GM21381 (cell line): ENCODE measurements at regions not wholly inside any gene's neighbourhood (a gene's known extent, or its start where the extent isn't known, plus 50 kb on each side); places are given as distances from the start of the nearest gene placed in this dataset.

Experiments used
- ATAC-seq: cut with Tn5 transposase; IDR thresholded peaks from one replicate; pipeline ENCODE4 v1.9.1; 2021; ENCODE audit warnings: mild to moderate bottlenecking, moderate library complexity; ENCODE audit not compliant: unreplicated experiment

GRCh38 chr18:78650926-78651325 is 328.7 kb upstream of the SALL3 start:
- no peak for ATAC-seq

DNA sequence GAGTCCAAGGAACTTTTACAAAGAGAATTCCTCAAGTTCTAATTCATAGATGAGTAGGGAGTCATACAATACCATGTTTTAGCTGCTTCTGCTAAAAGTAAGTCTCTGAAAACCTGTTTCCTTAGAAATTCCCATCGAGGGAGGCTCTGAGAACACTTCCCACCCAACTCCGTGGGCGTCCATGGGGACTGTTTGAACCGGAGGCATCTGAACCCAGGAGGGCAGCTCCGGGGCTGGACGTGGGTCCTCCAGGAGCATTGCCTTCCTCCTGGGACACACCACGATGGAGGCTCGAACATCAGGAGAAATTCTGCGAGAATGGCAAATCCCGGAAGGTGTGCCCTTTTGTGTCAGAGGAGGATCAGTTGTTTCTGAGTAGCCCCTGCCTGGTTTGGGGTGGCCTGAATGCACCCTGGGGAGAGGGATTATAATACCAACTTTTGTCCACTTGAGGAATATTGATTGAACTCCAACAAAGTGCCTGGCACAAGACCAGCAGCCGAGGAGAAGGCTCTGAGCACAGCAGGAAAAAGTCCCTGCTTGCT is 327.5 kb upstream of the SALL3 start:
- ATAC-seq = no peak

- no peak for ATAC-seq
Measured at GRCh38 chr18:78655921-78656320, 323.7 kb upstream of the SALL3 start.

DNA sequence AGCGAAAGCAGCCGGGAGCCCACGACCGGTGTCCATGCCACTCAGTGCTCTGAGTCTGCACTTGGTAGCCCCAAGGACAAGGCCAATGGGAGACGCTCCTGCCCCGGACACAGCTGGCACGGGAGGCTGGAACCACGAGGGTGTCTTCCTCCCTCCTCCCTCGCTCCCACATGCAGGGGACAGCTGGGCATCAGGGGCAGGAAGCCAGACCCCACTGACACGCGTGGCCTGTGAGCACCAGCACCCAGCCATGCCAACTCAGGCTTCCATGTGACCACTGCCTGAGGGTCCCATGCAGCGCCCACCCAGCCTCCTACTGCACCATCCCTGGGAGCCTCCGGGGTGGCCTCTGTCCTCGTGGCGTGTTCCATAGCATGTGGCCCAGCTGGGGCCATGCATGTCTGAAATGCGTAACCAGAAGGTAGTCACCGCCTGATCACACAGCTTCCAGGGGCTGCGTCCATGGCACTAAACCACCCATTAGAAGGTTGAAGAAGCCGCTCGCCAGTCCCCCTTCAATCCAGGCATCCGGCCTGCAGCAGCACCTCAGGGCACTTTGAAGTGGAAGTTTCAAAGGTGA is 323.2 kb upstream of the SALL3 start:
- no peak for ATAC-seq

DNA sequence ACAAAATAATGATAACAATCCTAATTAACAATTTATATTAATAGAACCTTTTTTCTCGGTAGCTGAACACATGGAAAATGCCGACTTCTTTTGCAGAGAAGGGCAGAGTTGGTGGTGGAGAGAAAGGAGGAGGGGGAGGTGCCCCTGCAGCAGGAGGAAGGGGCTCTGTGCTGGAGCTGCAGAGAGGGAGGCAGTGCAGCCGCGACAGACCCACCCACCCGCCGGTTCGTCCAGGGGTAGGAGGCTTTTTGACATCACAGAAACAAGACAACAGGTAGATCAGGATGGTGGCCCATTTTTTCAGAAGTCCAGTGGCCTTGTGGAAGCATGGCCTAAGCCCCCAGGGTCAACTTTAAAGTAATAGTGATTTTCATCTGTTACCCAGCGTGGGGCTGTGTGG is 321.1 kb upstream of the SALL3 start:
- ATAC-seq = no peak

- ATAC-seq = no peak
Measured at GRCh38 chr18:78659057-78659456, 320.6 kb upstream of the SALL3 start.

DNA sequence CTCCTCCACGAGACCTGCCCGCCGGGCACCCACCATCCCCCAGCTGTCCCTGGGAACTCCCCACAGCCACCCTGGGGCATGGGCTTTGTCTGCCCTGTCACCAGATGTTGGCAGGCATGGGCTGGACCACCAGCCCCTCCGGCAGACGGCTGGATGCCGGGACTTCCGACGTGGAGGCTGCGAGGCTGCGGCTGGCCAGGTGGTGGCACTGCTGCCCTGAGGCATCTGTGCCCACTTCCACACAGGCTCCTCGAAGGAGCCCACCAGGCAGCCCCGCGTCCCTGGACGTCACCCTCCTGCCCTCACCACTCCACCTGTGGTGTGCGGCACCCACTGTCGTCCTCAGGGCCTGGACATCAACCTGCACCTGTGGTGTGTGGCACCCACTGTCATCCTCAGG is 319.9 kb upstream of the SALL3 start:
- no peak for ATAC-seq

DNA sequence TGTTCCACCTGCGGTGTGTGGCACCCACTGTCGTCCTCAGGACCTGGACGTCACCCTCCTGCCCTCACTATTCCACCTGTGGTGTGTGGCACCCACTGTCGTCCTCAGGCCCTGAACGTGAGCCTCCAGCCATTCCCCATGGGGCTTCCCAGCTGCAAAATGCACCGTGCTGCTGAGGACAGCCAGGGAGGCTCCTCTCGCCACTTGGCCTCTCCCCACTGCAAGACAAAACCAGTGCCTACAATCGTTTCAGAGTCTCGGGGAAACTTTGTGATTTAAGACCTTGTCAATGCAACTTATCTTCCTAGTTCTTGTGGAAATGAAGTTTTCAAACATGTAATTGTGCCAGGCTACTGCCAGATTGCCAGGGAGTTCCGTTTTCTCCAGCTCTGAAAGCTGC is 319.3 kb upstream of the SALL3 start:
- no peak for ATAC-seq

DNA sequence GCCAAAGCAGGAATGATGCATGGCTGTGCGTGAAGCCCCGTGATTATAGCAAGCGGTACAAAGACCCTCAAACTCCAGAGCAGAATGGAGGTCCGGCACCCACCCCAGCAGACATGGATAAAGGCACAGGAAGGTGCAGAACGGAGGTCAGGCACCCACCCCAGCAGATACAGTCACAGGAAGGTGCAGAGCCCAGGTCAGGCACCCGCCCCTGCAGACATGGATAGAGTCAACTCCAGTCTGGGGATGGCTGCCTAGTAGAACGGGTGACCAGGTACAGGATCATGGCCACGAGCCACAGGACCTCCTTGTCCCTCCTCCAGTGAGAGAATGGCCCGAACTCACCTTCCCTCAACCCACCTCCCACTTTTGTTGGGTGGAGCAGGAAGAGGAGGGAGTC is 318.3 kb upstream of the SALL3 start:
- no peak for ATAC-seq

GRCh38 chr18:78662879-78663278 is 316.7 kb upstream of the SALL3 start:
- ATAC-seq = no peak

- no peak for ATAC-seq
Measured at GRCh38 chr18:78664048-78664447, 315.6 kb upstream of the SALL3 start.

- ATAC-seq = no peak
Measured at GRCh38 chr18:78664848-78665247, 314.8 kb upstream of the SALL3 start.

- ATAC-seq = no peak
Measured at GRCh38 chr18:78665644-78666043, 314.0 kb upstream of the SALL3 start.

DNA sequence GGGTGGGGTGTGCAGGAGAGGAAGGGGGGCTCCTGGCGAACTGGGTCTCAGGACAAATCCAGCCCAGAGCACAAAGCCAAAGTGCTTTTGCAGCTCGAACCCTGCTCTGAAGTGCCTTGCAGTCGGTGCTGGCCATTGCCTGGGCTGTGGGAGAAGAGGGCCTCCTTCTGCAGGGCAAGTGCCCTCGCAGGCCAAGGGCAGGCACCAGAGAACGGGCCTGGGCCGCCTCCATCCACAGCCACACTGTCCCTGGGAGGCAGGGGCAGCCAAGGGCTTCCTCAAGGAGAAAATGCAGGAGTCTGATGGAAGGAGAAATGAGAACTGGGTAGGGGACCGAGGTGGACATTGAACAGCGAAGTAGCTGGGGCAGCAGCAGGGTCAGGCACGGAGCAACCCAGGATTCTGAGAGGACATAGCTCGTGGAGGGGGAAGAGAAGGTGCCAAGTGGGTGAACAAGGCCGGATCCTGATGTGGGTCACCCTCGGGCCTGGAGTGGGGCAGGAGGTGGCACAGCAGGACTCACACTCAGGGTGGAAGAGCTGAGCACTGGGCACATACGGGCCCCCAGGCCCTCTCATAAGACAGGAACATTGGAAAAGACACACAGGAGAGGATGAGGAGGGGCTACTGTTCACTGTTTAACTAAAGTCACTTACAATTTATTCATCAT is 312.8 kb upstream of the SALL3 start:
- no peak for ATAC-seq

DNA sequence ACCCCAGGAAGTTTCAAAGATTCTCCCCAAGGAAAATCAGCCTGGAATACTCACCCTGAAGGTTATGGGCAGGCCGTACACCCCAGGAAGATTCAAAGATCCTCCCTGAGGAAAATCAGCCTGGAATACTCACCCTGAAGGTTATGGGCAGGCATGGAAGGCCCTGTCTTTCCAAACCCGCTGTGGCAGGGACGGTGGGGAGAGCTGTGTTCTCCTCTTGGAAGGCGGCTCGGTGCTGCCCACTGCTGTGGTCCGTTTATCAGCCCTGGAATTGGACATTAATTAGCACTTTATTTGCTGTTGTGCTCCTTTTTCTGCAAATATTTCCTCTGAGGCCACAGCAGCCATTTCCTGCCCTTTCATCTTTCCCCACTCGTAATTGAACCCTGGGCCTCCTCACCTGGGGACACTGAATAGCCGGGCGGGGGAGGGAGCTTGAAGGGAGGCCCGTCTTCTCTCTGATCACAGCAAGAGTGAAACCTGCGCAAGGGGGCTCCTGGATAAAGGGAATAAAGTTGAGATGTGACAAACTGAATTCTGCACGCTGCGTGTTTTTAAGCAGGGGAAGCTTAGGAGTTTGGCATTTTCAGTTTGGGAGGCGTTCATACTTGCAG is 308.7 kb upstream of the SALL3 start:
- ATAC-seq = no peak

GRCh38 chr18:78671551-78671950 is 308.1 kb upstream of the SALL3 start:
- no peak for ATAC-seq

GRCh38 chr18:78672862-78673446 is 306.7 kb upstream of the SALL3 start:
- no peak for ATAC-seq

DNA sequence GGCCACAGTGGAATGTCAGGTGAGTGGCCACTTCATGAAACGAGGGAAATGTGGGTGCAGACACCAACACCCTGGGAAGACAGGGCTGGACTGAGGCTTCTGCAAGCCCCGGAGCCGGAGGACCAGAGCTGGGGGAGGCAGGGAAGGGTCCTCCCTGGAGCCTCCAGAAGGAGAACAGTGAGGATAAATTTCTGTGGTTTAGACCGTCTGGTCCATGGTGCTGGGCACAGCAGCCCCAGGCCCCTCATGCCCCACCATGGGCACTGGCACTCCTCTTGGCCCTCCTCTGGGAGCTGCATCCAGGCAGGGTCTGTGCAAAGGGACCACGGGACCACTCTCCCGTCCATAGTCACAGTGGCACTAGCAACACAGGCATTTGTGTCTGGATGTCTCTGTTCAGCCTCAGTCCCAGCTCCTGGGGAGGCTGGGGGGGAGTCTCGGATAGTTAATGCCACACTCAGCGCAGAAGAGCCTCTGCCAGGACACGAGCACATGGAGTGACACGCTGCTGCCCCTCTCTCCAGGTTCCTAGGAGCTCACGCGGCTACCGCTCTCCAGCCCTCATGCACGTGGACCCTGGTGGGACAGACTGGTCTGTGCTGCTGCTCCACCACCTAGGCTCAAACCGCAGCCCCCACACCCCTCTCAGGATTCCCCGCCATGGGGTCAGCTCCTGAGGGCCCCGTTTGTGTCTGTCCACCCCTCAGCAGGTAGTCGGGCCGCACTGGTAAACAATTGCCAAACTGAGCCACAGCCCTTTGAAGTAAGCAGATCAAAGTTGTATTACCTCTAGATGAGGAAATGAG is 305.9 kb upstream of the SALL3 start:
- no peak for ATAC-seq

DNA sequence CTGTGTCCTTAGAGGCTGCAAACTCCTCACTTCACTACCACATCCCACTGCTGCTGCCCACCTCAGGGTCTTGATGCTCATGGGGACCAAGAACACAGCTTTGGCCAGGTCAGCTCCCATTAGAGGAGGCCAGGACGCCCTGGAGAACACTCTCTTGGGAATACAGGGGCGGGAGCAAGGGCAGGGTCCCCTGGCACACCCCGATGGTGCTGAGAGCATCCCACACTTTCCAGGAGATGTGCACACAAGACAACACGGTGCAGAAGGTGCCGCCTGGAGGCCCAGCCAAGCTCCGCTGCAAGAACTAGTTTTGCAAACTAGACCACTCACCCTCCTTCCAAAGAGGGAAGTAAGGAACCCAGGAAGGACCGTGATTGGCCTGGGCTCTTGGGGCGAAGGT is 304.4 kb upstream of the SALL3 start:
- ATAC-seq = no peak

GRCh38 chr18:78676622-78677482 is 302.8 kb upstream of the SALL3 start:
- ATAC-seq = no peak
